ENCODE measurements at regions not wholly inside any gene's neighbourhood (a gene's known extent, or its start where the extent isn't known, plus 50 kb on each side); places are given as distances from the start of the nearest gene placed in this dataset.

GRCh38 chr5:134466241-134467069 lies 54.8 kb upstream of the CDKN2AIPNL start (continued):
- no peak for TF ChIP-seq SIRT6 (IDR thresholded peaks at IDR 0.05; ENCODE audit: low read depth, low read length)
- no peak for TF ChIP-seq SRSF9 (IDR thresholded peaks at IDR 0.05; ENCODE audit: borderline replicate concordance, low read depth, low read length)
- TF ChIP-seq ARID2 (IDR thresholded peaks at IDR 0.05), result no peak
- TF ChIP-seq EGR1 (conservative IDR thresholded peaks at IDR 0.05), result peak; percentile 50
- no peak for TF ChIP-seq ELK1 (CRISPR knock-in tag; IDR thresholded peaks at IDR 0.05)
- no peak for TF ChIP-seq ZMIZ1 (IDR thresholded peaks at IDR 0.05; ENCODE audit: low read depth in 2 of 2, low read length in 2 of 2)
- TF ChIP-seq POLR2G (IDR thresholded peaks at IDR 0.05; ENCODE audit: low read depth, low read length), result peak; percentile 73; the same call in 1 of the 2 replicates
- no peak for TF ChIP-seq FOXJ3 (CRISPR knock-in tag; IDR thresholded peaks at IDR 0.05)
- peak; percentile 81 for TF ChIP-seq RBFOX2 (IDR thresholded peaks at IDR 0.05; ENCODE audit: low read depth, low read length)
- peak; percentile 76 for TF ChIP-seq HMGN3 (IDR thresholded peaks at IDR 0.05; ENCODE audit: borderline replicate concordance, extremely low read depth, insufficient read length, low read depth, low read length)
- TF ChIP-seq BRF1 (IDR thresholded peaks at IDR 0.05; ENCODE audit: borderline replicate concordance, extremely low read depth, insufficient read length), result no peak
- TF ChIP-seq RFX5 (IDR thresholded peaks at IDR 0.05; ENCODE audit: low read depth, low read length), result no peak
- TF ChIP-seq BDP1 (IDR thresholded peaks at IDR 0.05; ENCODE audit: insufficient read depth, insufficient read length), result no peak
- TF ChIP-seq MECOM (CRISPR knock-in tag; IDR thresholded peaks at IDR 0.05), result no peak
- no peak for TF ChIP-seq CBX3 (IDR thresholded peaks at IDR 0.05; ENCODE audit: borderline replicate concordance in 1 of 2, low read length in 2 of 2)

All from K562 (cell line).